H9 (cell line): ENCODE measurements at regions not wholly inside any gene's neighbourhood (a gene's known extent, or its start where the extent isn't known, plus 50 kb on each side); places are given as distances from the start of the nearest gene placed in this dataset.
A peak's percentile ranks its signal among the peaks of the same experiment; 100 is the strongest.

Source experiments
- DNase-seq: peaks from one replicate; pipeline ENCODE4 v3.0.0-alpha.2; 2017
- H2AFZ ChIP-seq: one replicate; pipeline ENCODE4 v1.6.1; 2013; ENCODE audit warnings: mild to moderate bottlenecking, low read length, control low read depth, moderate library complexity
- H2AK5ac ChIP-seq: 2 replicates; pipeline ENCODE4 v1.6.1; 2013; ENCODE audit warnings: low read length, control low read depth, mixed read lengths; ENCODE audit not compliant: insufficient read length
- H2BK120ac ChIP-seq: one replicate; pipeline ENCODE4 v1.6.1; 2013; ENCODE audit warnings: low read depth, mild to moderate bottlenecking, low read length, control low read depth, inconsistent platforms; ENCODE audit not compliant: poor library complexity, severe bottlenecking
- H2BK12ac ChIP-seq: 2 replicates; pipeline ENCODE4 v1.6.1; 2013; ENCODE audit warnings: low read length, control low read depth, mixed read lengths, low read depth; ENCODE audit not compliant: insufficient read length
- H2BK15ac ChIP-seq: 2 replicates; pipeline ENCODE4 v1.6.1; 2013; ENCODE audit warnings: low read depth, low read length, control low read depth
- H2BK20ac ChIP-seq: one replicate; pipeline ENCODE4 v1.6.1; 2013; ENCODE audit warnings: low read depth, mild to moderate bottlenecking, low read length, control low read depth, inconsistent platforms; ENCODE audit not compliant: poor library complexity, severe bottlenecking
- H2BK5ac ChIP-seq: 2 replicates; pipeline ENCODE4 v1.6.1; 2013; ENCODE audit warnings: low read length, control low read depth, mixed read lengths; ENCODE audit not compliant: insufficient read length
- H3K14ac ChIP-seq: 2 replicates; pipeline ENCODE4 v1.6.1; 2013; ENCODE audit warnings: low read length, control low read depth; ENCODE audit not compliant: insufficient read depth
- H3K18ac ChIP-seq: 2 replicates; pipeline ENCODE4 v1.6.1; 2013; ENCODE audit warnings: low read depth, mild to moderate bottlenecking, mixed read lengths, low read length, control low read depth; ENCODE audit not compliant: insufficient read length
- H3K23ac ChIP-seq: 2 replicates; pipeline ENCODE4 v1.6.1; 2013; ENCODE audit warnings: low read length, control low read depth, mixed read lengths, low read depth; ENCODE audit not compliant: insufficient read length
- H3K23me2 ChIP-seq: 2 replicates; pipeline ENCODE4 v1.6.1; 2013; ENCODE audit warnings: low read depth, mild to moderate bottlenecking, mixed read lengths, low read length, control low read depth; ENCODE audit not compliant: insufficient read length, poor library complexity, severe bottlenecking
- H3K27ac ChIP-seq: 2 replicates; pipeline ENCODE4 v1.5.1; 2013; ENCODE audit warnings: low read length, control low read depth, mixed read lengths, low read depth; ENCODE audit not compliant: insufficient read length
- H3K27me3 ChIP-seq: 2 replicates; pipeline ENCODE4 v1.6.1; 2013; ENCODE audit warnings: low read length, control low read depth, inconsistent platforms; ENCODE audit not compliant: insufficient read depth
- H3K4ac ChIP-seq: 2 replicates; pipeline ENCODE4 v1.6.1; 2013; ENCODE audit warnings: low read depth, mild to moderate bottlenecking, control low read depth, inconsistent platforms, low read length, moderate library complexity
- H3K4me1 ChIP-seq: 2 replicates; pipeline ENCODE4 v1.6.1; 2013; ENCODE audit warnings: low read length, control low read depth, inconsistent platforms; ENCODE audit not compliant: insufficient read depth
- H3K4me2 ChIP-seq: 2 replicates; pipeline ENCODE4 v1.6.1; 2013; ENCODE audit warnings: low read length, control low read depth, mixed read lengths; ENCODE audit not compliant: insufficient read length, insufficient read depth
- H3K56ac ChIP-seq: 2 replicates; pipeline ENCODE4 v1.6.1; 2013; ENCODE audit warnings: low read depth, mild to moderate bottlenecking, mixed read lengths, low read length, control low read depth; ENCODE audit not compliant: insufficient read length
- H3K79me1 ChIP-seq: 2 replicates; pipeline ENCODE4 v1.6.1; 2013; ENCODE audit warnings: low read depth, mild to moderate bottlenecking, moderate library complexity, low read length, control low read depth, inconsistent platforms; ENCODE audit not compliant: insufficient read depth, poor library complexity, severe bottlenecking
- H3K79me2 ChIP-seq: 2 replicates; pipeline ENCODE4 v1.6.1; 2013; ENCODE audit warnings: low read length, control low read depth, inconsistent platforms; ENCODE audit not compliant: insufficient read depth
- H3K9ac ChIP-seq: 2 replicates; pipeline ENCODE4 v1.6.1; 2013; ENCODE audit warnings: low read length, control low read depth, mixed read lengths; ENCODE audit not compliant: insufficient read length; ENCODE audit errors: extremely low read depth
- H3K9me3 ChIP-seq: one replicate; pipeline ENCODE4 v1.6.1; 2013; ENCODE audit warnings: low read depth, low read length, inconsistent platforms; ENCODE audit not compliant: control insufficient read depth
- H3T11ph ChIP-seq: one replicate; pipeline ENCODE4 v1.6.1; 2013; ENCODE audit warnings: mild to moderate bottlenecking, low read length, control low read depth, inconsistent platforms
- H4K20me1 ChIP-seq: one replicate; pipeline ENCODE4 v1.6.1; 2013; ENCODE audit not compliant: control insufficient read depth, insufficient read length, insufficient read depth
- H4K5ac ChIP-seq: 2 replicates; pipeline ENCODE4 v1.6.1; 2013; ENCODE audit warnings: low read depth, mild to moderate bottlenecking, mixed read lengths, low read length, control low read depth; ENCODE audit not compliant: insufficient read length
- H4K8ac ChIP-seq: replicated peaks from 2 replicates; pipeline ENCODE4 v1.6.1; 2013; ENCODE audit warnings: low read length, control low read depth, mixed read lengths, low read depth; ENCODE audit not compliant: insufficient read length
- H4K91ac ChIP-seq: 2 replicates; pipeline ENCODE4 v1.6.1; 2013; ENCODE audit warnings: low read depth, mild to moderate bottlenecking, moderate library complexity, mixed read lengths, low read length, control low read depth; ENCODE audit not compliant: insufficient read length
- H3K27ac Mint-ChIP-seq, 3 experiments: 2 replicates in 2 of 3; 3 replicates in 1 of 3; pipeline ENCODE4 v1.8.0; 2020 to 2021; ENCODE audit warnings: mixed read lengths in 3 of 3, mild to moderate bottlenecking in 1 of 3, moderate library complexity in 1 of 3
- H3K27me3 Mint-ChIP-seq: 2 replicates; pipeline ENCODE4 v1.8.0; 2021; ENCODE audit warnings: low read depth, mild to moderate bottlenecking, moderate library complexity, mixed read lengths
- H3K36me3 Mint-ChIP-seq, 3 experiments: 2 replicates in 2 of 3; 3 replicates in 1 of 3; pipeline ENCODE4 v1.8.0; 2020 to 2021; ENCODE audit warnings: low read depth in 3 of 3, mixed read lengths in 3 of 3; ENCODE audit not compliant: insufficient read depth in 1 of 3
- H3K4me1 Mint-ChIP-seq, 2 experiments: 2 replicates each; pipeline ENCODE4 v1.8.0; 2020; ENCODE audit warnings: mixed read lengths in 2 of 2
- H3K4me3 Mint-ChIP-seq, 2 experiments: 2 replicates in 1 of 2; 3 replicates in 1 of 2; pipeline ENCODE4 v1.8.0; 2020 to 2021; ENCODE audit warnings: mild to moderate bottlenecking in 2 of 2, mixed read lengths in 2 of 2, moderate library complexity in 1 of 2
- H3K9me3 Mint-ChIP-seq, 2 experiments: 2 replicates in 1 of 2; 3 replicates in 1 of 2; pipeline ENCODE4 v1.8.0; 2020; ENCODE audit warnings: mild to moderate bottlenecking in 2 of 2, mixed read lengths in 2 of 2, moderate library complexity in 1 of 2
- WGBS: extraction: QIAGEN DNeasy Blood & Tissue Kit; methylation state at CpG from one replicate; pipeline ENCODE4 v1.1.7; 2013; ENCODE audit warnings: missing lambda C conversion rate, low lambda C conversion rate, mixed read lengths; ENCODE audit not compliant: insufficient read length; ENCODE audit errors: extremely low coverage; 5-methylcytosine and 5-hydroxymethylcytosine counted together
- TF ChIP-seq, protein P1 (sequence below): fragments of 200-600 bp; sonication (generic); conservative IDR thresholded peaks from 3 replicates; pipeline ENCODE4 v1.8.0; 2021; ENCODE audit warnings: antibody characterized with exemption, mild to moderate bottlenecking

DNA sequence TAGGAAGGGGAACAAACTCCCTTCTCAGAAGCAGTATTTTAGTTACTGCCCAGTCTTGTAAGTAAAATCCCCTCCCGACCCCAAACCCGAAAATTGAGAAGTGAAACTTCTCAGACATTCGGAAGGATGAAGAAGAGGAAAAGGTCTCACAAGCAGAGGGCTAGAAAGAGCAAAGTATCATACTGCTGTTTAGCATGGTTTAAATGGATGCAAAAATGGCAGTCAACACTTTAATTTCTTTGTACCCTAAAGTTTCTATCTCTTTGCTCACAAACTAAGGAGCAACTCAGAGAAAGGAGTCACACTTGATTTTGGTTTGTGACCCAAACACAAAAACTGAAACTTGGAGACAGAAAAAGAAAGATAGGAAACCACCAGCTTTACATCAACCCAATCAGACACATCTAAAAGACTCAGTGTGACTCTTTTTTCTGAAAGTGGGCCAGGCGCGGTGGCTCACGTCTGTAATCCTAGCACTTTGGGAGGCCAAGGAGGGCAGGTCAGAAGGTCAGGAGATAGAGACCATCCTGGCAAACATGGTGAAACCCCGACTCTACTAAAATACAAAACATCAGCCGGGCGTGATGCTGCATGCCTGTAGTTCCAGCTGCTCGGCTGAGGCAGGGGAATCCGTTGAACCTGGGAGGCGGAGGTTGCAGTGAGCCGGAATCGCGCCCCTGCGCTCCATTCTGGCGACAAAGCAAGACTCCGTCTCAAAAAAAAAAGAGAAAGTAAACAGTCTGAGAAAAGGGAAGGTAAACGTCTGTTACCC lies 63.2 kb upstream of the ATP11B start:
- no peak overlapping the region for H3K9ac ChIP-seq
- TF ChIP-seq, protein P1, sequence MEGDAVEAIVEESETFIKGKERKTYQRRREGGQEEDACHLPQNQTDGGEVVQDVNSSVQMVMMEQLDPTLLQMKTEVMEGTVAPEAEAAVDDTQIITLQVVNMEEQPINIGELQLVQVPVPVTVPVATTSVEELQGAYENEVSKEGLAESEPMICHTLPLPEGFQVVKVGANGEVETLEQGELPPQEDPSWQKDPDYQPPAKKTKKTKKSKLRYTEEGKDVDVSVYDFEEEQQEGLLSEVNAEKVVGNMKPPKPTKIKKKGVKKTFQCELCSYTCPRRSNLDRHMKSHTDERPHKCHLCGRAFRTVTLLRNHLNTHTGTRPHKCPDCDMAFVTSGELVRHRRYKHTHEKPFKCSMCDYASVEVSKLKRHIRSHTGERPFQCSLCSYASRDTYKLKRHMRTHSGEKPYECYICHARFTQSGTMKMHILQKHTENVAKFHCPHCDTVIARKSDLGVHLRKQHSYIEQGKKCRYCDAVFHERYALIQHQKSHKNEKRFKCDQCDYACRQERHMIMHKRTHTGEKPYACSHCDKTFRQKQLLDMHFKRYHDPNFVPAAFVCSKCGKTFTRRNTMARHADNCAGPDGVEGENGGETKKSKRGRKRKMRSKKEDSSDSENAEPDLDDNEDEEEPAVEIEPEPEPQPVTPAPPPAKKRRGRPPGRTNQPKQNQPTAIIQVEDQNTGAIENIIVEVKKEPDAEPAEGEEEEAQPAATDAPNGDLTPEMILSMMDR: no peak
- no peaks in the 10 kb centered on the region for H4K20me1 ChIP-seq
- H3K9me3 Mint-ChIP-seq: no peaks in the 10 kb centered on the region; a peak in 1 of 5 replicates
- H3K14ac ChIP-seq: no peak overlapping the region
- no peak overlapping the region for H3K56ac ChIP-seq
- no peak overlapping the region for H2AK5ac ChIP-seq
- H2BK120ac ChIP-seq: no peak overlapping the region
- H4K5ac ChIP-seq: no peak overlapping the region
- no peak overlapping the region for H2BK5ac ChIP-seq
- no peak overlapping the region for H3K4me3 Mint-ChIP-seq
- no peaks in the 10 kb centered on the region for H3K27me3 ChIP-seq
- no peak overlapping the region for H4K8ac ChIP-seq
- no peak overlapping the region for H2AFZ ChIP-seq
- no peak overlapping the region for H3K4ac ChIP-seq
- H3T11ph ChIP-seq: no peak overlapping the region
- H3K27ac Mint-ChIP-seq: peak overlapping the region in 1 of 3 experiments; percentile 55; a peak in 1 of 7 replicates
- H2BK20ac ChIP-seq: no peak overlapping the region
- no peak overlapping the region for H3K18ac ChIP-seq
- H2BK15ac ChIP-seq: no peak overlapping the region
- H3K4me2 ChIP-seq: no peak overlapping the region
- H3K36me3 Mint-ChIP-seq: no peaks in the 10 kb centered on the region
- H3K79me1 ChIP-seq: no peaks in the 10 kb centered on the region
- H2BK12ac ChIP-seq: no peak overlapping the region
- DNase-seq: no peak
- peaks cover 20 to 26% of the 10 kb centered on the region in 2 experiments for H3K4me1 Mint-ChIP-seq
- H4K91ac ChIP-seq: no peak overlapping the region
- H3K27ac ChIP-seq: no peak overlapping the region
- no CpG with 5 or more reads among the region's 19 CpGs for whole genome bisulfite sequencing
- H3K23ac ChIP-seq: no peak overlapping the region
- no peaks in the 10 kb centered on the region for H3K23me2 ChIP-seq
- H3K27me3 Mint-ChIP-seq: no peaks in the 10 kb centered on the region
- H3K4me1 ChIP-seq: no peaks in the 10 kb centered on the region
- H3K9me3 ChIP-seq: no peaks in the 10 kb centered on the region
- no peaks in the 10 kb centered on the region for H3K79me2 ChIP-seq
